MM.1S (cell line): ENCODE measurements at regions not wholly inside any gene's neighbourhood (a gene's known extent, or its start where the extent isn't known, plus 50 kb on each side); places are given as distances from the start of the nearest gene placed in this dataset.

Experiments used
- DNase-seq: peaks from one replicate; pipeline ENCODE4 v3.0.0-alpha.2; 2015
- H2AFZ ChIP-seq: fragments of 300-600 bp; sonication (generic); 2 replicates; pipeline ENCODE4 v1.6.0; 2016; ENCODE audit warnings: antibody characterized with exemption, low read length
- H3F3A ChIP-seq: fragments of 300-600 bp; sonication (generic); 2 replicates; pipeline ENCODE4 v1.6.1; 2016; ENCODE audit warnings: mild to moderate bottlenecking, antibody characterized with exemption, low read length, moderate library complexity, mixed read lengths; ENCODE audit not compliant: insufficient read depth
- H3K27ac ChIP-seq: fragments of 300-600 bp; sonication (generic); 2 replicates; pipeline ENCODE4 v1.5.1; 2016; ENCODE audit warnings: mild to moderate bottlenecking, low read length
- H3K27me3 ChIP-seq: fragments of 300-600 bp; sonication (generic); replicated peaks from 2 replicates; pipeline ENCODE4 v1.6.0; 2016; ENCODE audit warnings: low read length; ENCODE audit not compliant: insufficient read depth
- H3K36me3 ChIP-seq: fragments of 300-600 bp; sonication (generic); replicated peaks from 2 replicates; pipeline ENCODE4 v1.6.1; 2016; ENCODE audit warnings: mild to moderate bottlenecking, low read length, mixed read lengths; ENCODE audit not compliant: insufficient read depth
- H3K4me1 ChIP-seq: fragments of 300-600 bp; sonication (generic); 2 replicates; pipeline ENCODE4 v1.6.1; 2016; ENCODE audit warnings: low read length, mixed read lengths
- H3K4me2 ChIP-seq: fragments of 300-600 bp; sonication (generic); 2 replicates; pipeline ENCODE4 v1.6.0; 2016; ENCODE audit warnings: low read depth, low read length
- H3K4me3 ChIP-seq: fragments of 300-600 bp; sonication (generic); 2 replicates; pipeline ENCODE4 v1.5.1; 2016; ENCODE audit warnings: low read length, mixed read lengths
- H3K79me2 ChIP-seq: fragments of 300-600 bp; sonication (generic); 2 replicates; pipeline ENCODE4 v1.6.1; 2016; ENCODE audit warnings: mixed run types, low read length, mixed read lengths
- H3K9ac ChIP-seq: fragments of 300-600 bp; sonication (generic); 2 replicates; pipeline ENCODE4 v1.6.1; 2016; ENCODE audit warnings: low read length, mixed read lengths
- H3K9me2 ChIP-seq: fragments of 300-600 bp; sonication (generic); replicated peaks from 2 replicates; pipeline ENCODE4 v1.6.1; 2016; ENCODE audit warnings: mild to moderate bottlenecking, low read length, mixed read lengths; ENCODE audit not compliant: insufficient read depth
- H3K9me3 ChIP-seq: fragments of 300-600 bp; sonication (generic); replicated peaks from 2 replicates; pipeline ENCODE4 v1.6.1; 2016; ENCODE audit warnings: mild to moderate bottlenecking, low read length, mixed read lengths; ENCODE audit not compliant: insufficient read depth
- H4K20me1 ChIP-seq: fragments of 300-600 bp; sonication (generic); 2 replicates; pipeline ENCODE4 v1.6.1; 2016; ENCODE audit warnings: mild to moderate bottlenecking, low read length, moderate library complexity, mixed read lengths; ENCODE audit not compliant: insufficient read depth
- CTCF ChIP-seq: fragments of 300-600 bp; sonication (generic); IDR thresholded peaks from 2 replicates; pipeline ENCODE4 v1.5.1; 2016; ENCODE audit warnings: antibody characterized with exemption, low read length, mixed read lengths
- EZH2 ChIP-seq: fragments of 300-600 bp; sonication (generic); optimal IDR thresholded peaks from 2 replicates; pipeline ENCODE3; 2017; ENCODE audit warnings: low read depth, mild to moderate bottlenecking, antibody characterized with exemption, low read length, mixed read lengths
- EZH2phosphoT487 ChIP-seq: fragments of 300-600 bp; sonication (generic); IDR thresholded peaks from 2 replicates; pipeline ENCODE4 v1.6.1; 2018; ENCODE audit warnings: antibody characterized with exemption, low read length

DNA sequence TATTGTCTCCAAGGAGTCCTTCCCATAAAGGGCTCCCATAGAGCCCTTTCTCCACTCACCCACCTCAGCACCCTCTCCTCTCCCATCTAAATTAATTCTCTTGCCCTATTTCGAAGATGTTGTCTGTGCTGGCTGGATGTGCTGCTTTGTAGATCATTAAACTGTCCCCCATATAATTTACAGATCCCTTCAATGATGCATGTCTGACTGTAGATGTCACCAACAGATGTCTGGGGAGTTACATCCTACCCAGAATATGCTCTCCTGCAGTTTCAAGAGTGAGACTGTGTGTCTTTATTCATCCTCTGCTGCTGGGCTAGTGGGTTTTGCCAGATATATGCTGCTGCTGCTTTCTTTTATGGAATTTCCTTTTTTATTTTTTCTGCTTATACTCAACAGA is 351.2 kb downstream of the MLLT3 start:
- H3F3A ChIP-seq = no peaks in the 10 kb centered on the region
- H3K4me1 ChIP-seq = no peaks in the 10 kb centered on the region
- H3K27ac ChIP-seq = no peak overlapping the region
- no peak overlapping the region for H3K4me3 ChIP-seq
- H3K9me2 ChIP-seq = no peaks in the 10 kb centered on the region
- no peaks in the 10 kb centered on the region for H3K9me3 ChIP-seq
- H3K4me2 ChIP-seq = no peak overlapping the region
- no peaks in the 10 kb centered on the region for H3K79me2 ChIP-seq
- DNase-seq = no peak
- no peak for TF ChIP-seq EZH2
- TF ChIP-seq CTCF = no peak
- TF ChIP-seq EZH2phosphoT487 = no peak
- H4K20me1 ChIP-seq = no peaks in the 10 kb centered on the region
- no peak overlapping the region for H2AFZ ChIP-seq
- no peak overlapping the region for H3K9ac ChIP-seq
- H3K36me3 ChIP-seq = no peaks in the 10 kb centered on the region
- H3K27me3 ChIP-seq = no peaks in the 10 kb centered on the region

- Histone ChIP-seq H3K27me3 (no peaks in the 10 kb centered on the region), H4K20me1 (no peaks in the 10 kb centered on the region), H3K4me1 (no peaks in the 10 kb centered on the region), H3K27ac (no peak overlapping the region), H3K9ac (no peak overlapping the region), H3K4me2 (no peak overlapping the region), H3K79me2 (no peaks in the 10 kb centered on the region), H3K9me3 (no peaks in the 10 kb centered on the region), H3F3A (no peaks in the 10 kb centered on the region), H2AFZ (no peak overlapping the region), H3K4me3 (no peak overlapping the region), H3K9me2 (no peaks in the 10 kb centered on the region), H3K36me3 (no peaks in the 10 kb centered on the region)
- TF ChIP-seq EZH2phosphoT487 = no peak
- no peak for TF ChIP-seq CTCF
- no peak for TF ChIP-seq EZH2
- DNase-seq = no peak
Measured at GRCh38 chr9:20270161-20270560, 352.1 kb downstream of the MLLT3 start.

DNA sequence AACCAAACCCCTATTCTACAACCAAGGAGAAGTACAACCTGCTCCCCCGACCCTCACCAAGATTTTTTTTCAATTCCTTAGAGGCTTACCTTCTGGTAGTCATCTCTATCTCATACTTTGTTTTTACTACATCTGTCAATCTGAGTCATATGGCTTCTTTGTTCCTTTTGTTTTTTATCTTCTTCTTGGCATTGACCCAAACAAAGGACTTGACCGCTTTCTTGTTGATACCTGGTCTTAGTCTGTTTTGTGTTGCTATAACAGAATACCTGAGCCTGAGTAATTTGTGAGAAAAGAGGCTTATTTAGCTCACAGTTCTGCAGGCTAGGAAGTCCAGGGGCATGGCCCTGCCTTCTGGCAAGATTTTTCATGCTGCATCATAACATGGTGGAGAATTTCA is 352.7 kb downstream of the MLLT3 start:
- Histone ChIP-seq H3K27ac (no peak overlapping the region), H3F3A (no peaks in the 10 kb centered on the region), H3K9me3 (no peaks in the 10 kb centered on the region), H3K36me3 (no peaks in the 10 kb centered on the region), H4K20me1 (no peaks in the 10 kb centered on the region), H3K4me3 (no peak overlapping the region), H3K9ac (no peak overlapping the region), H3K4me2 (no peak overlapping the region), H3K9me2 (no peaks in the 10 kb centered on the region), H2AFZ (no peak overlapping the region), H3K27me3 (no peaks in the 10 kb centered on the region), H3K4me1 (no peaks in the 10 kb centered on the region), H3K79me2 (no peaks in the 10 kb centered on the region)
- TF ChIP-seq CTCF (no peak), EZH2phosphoT487 (no peak), EZH2 (no peak)
- DNase-seq = no peak
